ENCODE measurements at regions not wholly inside any gene's neighbourhood (a gene's known extent, or its start where the extent isn't known, plus 50 kb on each side); places are given as distances from the start of the nearest gene placed in this dataset.

- no peak for TF ChIP-seq CTCF (IDR thresholded peaks at IDR 0.05 in 4 of 5, conservative IDR thresholded peaks at IDR 0.05 in 1 of 5)
- TF ChIP-seq POLR2A (IDR thresholded peaks at IDR 0.05) = no peak
These were observed 866.6 kb upstream of the SLITRK6 start for GRCh38 chr13:86665842-86666241.

All from gastrocnemius medialis (tissue), 4 donors.